Panc1 (cell line): ENCODE measurements at regions not wholly inside any gene's neighbourhood (a gene's known extent, or its start where the extent isn't known, plus 50 kb on each side); places are given as distances from the start of the nearest gene placed in this dataset.

Experiments
- ATAC-seq: fragments of 200-7000 bp; cut with Tn5 transposase; 2 replicates; pipeline ENCODE4 v1.9.1; 2020; ENCODE audit warnings: mild to moderate bottlenecking, moderate library complexity
- BruUV-seq: library from RNA; stranded (reverse); fragments of 400-500 nt; replicated peaks from 2 replicates; lab custom pipeline; 2021; lab: Mats Ljungman, UMichigan
- CTCF ChIA-PET: fragments of 300-600 bp; sonication (Branson Sonifier 250); formaldehyde crosslinking; loops from one replicate; lab custom pipeline; 2022; ENCODE audit warnings: antibody characterized with exemption; lab: Charles Lee
- POLR2A ChIA-PET: fragments of 300-600 bp; sonication (Branson Sonifier 250); formaldehyde crosslinking; loops from one replicate; lab custom pipeline; 2022; ENCODE audit warnings: antibody characterized with exemption; lab: Charles Lee
- DNase-seq: peaks from one replicate; pipeline ENCODE4 v3.0.0-alpha.2; 2010; ENCODE audit warnings: low read depth, low spot score
- H3K27ac ChIP-seq: 2 replicates; pipeline ENCODE4 v1.5.1; 2011; ENCODE audit warnings: mild to moderate bottlenecking, low read length, inconsistent platforms
- H3K27me3 ChIP-seq: fragments of 200-500 bp; sonication (Bioruptor generic); 2 replicates; pipeline ENCODE4 v1.6.0; 2014; ENCODE audit warnings: low read length, inconsistent platforms; ENCODE audit not compliant: control insufficient read depth, insufficient read depth
- H3K36me3 ChIP-seq: fragments of 200-500 bp; sonication (Bioruptor generic); 2 replicates; pipeline ENCODE4 v1.5.1; 2014; ENCODE audit warnings: inconsistent platforms, mild to moderate bottlenecking, low read length, moderate library complexity; ENCODE audit not compliant: control insufficient read depth, insufficient read depth
- H3K4me1 ChIP-seq: 2 replicates; pipeline ENCODE4 v1.5.1; 2011; ENCODE audit warnings: inconsistent platforms, mild to moderate bottlenecking, low read length, moderate library complexity; ENCODE audit not compliant: control insufficient read depth, insufficient read depth
- H3K4me3 ChIP-seq, 2 experiments: 2 replicates each; pipeline ENCODE4 v1.5.1; 2011 to 2012; ENCODE audit warnings: low read depth in 2 of 2, low read length in 2 of 2, mild to moderate bottlenecking in 2 of 2, inconsistent platforms in 1 of 2, moderate library complexity in 1 of 2
- H3K9me3 ChIP-seq: fragments of 200-500 bp; sonication (Bioruptor generic); 2 replicates; pipeline ENCODE4 v1.5.1; 2014; ENCODE audit warnings: low read depth, mild to moderate bottlenecking, inconsistent platforms, low read length, moderate library complexity; ENCODE audit not compliant: control insufficient read depth, insufficient read depth
- CTCF ChIP-seq: fragments of 450-650 bp; IDR thresholded peaks from 2 replicates; pipeline ENCODE4 v1.5.1; 2017; ENCODE audit warnings: mild to moderate bottlenecking
- POLR2AphosphoS5 ChIP-seq: IDR thresholded peaks from 2 replicates; pipeline ENCODE4 v1.6.1; 2012; ENCODE audit warnings: mild to moderate bottlenecking, low read depth, low read length, moderate library complexity
- REST ChIP-seq, 2 experiments: IDR thresholded peaks; 2 replicates each; pipeline ENCODE4 v1.6.1; 2011 to 2012; ENCODE audit warnings: low read depth in 2 of 2, control low read depth in 1 of 2, low read length in 1 of 2, mild to moderate bottlenecking in 1 of 2, moderate library complexity in 1 of 2; ENCODE audit not compliant: insufficient read depth in 1 of 2
- SIN3A ChIP-seq: IDR thresholded peaks from 2 replicates; pipeline ENCODE4 v1.6.1; 2012; ENCODE audit warnings: low read depth, mild to moderate bottlenecking, low read length, moderate library complexity, borderline replicate concordance; ENCODE audit not compliant: insufficient read depth
- TCF7L2 ChIP-seq: IDR thresholded peaks from 2 replicates; pipeline ENCODE4 v1.6.1; 2011; ENCODE audit warnings: mild to moderate bottlenecking, low read depth, low read length, inconsistent platforms
- in situ Hi-C: cut with HindIII; loops from 2 replicates; pipeline ENCODE4 v1.10.0; 2016; ENCODE audit warnings: low sequenced_read_pairs, low pct_unique_long_range_greater_than_20kb
- intact Hi-C: fragments of 100-400 bp; cut with micrococcal nuclease; formaldehyde crosslinking; loops from one replicate; pipeline ENCODE4 v1.10.0; 2022; ENCODE audit not compliant: unreplicated experiment

- in situ Hi-C loops: no loop called here
Measured at GRCh38 chr5:110841137-110841536, 102.3 kb downstream of the SLC25A46 start.

DNA sequence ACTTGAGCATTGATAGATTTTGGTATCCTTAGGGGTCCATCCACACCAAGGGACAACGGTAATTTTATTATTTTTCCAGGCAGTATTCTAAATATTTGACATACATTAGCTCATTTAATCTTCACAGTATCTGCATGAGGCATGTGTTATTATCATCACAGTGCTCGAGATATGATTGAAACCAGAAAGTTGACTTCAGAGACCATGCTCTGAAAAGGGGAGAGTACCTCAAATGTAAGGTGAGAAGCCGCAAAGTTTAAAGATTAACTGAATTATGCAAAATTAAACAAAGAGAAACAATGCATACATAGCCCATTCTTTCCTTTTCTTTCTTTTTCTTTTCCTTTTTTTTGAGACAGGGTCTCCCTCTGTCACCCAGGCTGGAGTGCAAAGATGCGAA lies 104.1 kb downstream of the SLC25A46 start:
- CTCF ChIA-PET: no interaction called here
- intact Hi-C loops: no loop called here
- no peak for DNase-seq

More at GRCh38 chr5:110841137-110841536, 102.3 kb downstream of the SLC25A46 start:
- DNase-seq (no peak), ATAC-seq (no peak)
- TF ChIP-seq SIN3A (no peak), POLR2AphosphoS5 (no peak), CTCF (no peak), TCF7L2 (no peak), REST (IDR thresholded peaks at IDR 0.05; ENCODE audit: insufficient read depth in 1 of 2, low read depth in 2 of 2, low read length in 1 of 2) (no peak)
- no TSS peak for BruUV-seq
- Histone ChIP-seq H3K9me3 (no peaks in the 10 kb centered on the region), H3K4me1 (no peaks in the 10 kb centered on the region), H3K27me3 (no peaks in the 10 kb centered on the region), H3K27ac (no peak overlapping the region), H3K4me3 (no peak overlapping the region), H3K36me3 (no peaks in the 10 kb centered on the region)
- intact Hi-C loops: no loop called here
- ChIA-PET POLR2A (no interaction called here), CTCF (no interaction called here)

More for the DNA sequence above, 104.1 kb downstream of the SLC25A46 start:
- POLR2A ChIA-PET: no interaction called here
- Histone ChIP-seq H3K27me3 (no peaks in the 10 kb centered on the region), H3K4me1 (no peaks in the 10 kb centered on the region), H3K27ac (no peak overlapping the region), H3K36me3 (no peaks in the 10 kb centered on the region), H3K4me3 (no peak overlapping the region), H3K9me3 (no peaks in the 10 kb centered on the region)
- BruUV-seq: no TSS peak
- TF ChIP-seq REST (IDR thresholded peaks at IDR 0.05; ENCODE audit: insufficient read depth in 1 of 2, low read depth in 2 of 2, low read length in 1 of 2): no peak
- TF ChIP-seq CTCF: no peak
- TF ChIP-seq TCF7L2: no peak
- TF ChIP-seq POLR2AphosphoS5: no peak
- no peak for TF ChIP-seq SIN3A
- in situ Hi-C loops: no loop called here
- no peak for ATAC-seq
